AG10803 (cell line): ENCODE measurements at regions not wholly inside any gene's neighbourhood (a gene's known extent, or its start where the extent isn't known, plus 50 kb on each side); places are given as distances from the start of the nearest gene placed in this dataset.

ENCODE experiments used
- DNase-seq: peaks from one replicate; pipeline ENCODE4 v3.0.0; 2010; ENCODE audit warnings: low read depth
- H3K4me3 ChIP-seq: 2 replicates; pipeline ENCODE4 v1.5.1; 2011; ENCODE audit warnings: mild to moderate bottlenecking, low read length, control low read depth
- TF ChIP-seq, protein P1 (sequence below): conservative IDR thresholded peaks from 2 replicates; pipeline ENCODE4 v1.5.1; 2011; ENCODE audit warnings: mild to moderate bottlenecking, low read length, control low read depth, inconsistent platforms

DNA sequence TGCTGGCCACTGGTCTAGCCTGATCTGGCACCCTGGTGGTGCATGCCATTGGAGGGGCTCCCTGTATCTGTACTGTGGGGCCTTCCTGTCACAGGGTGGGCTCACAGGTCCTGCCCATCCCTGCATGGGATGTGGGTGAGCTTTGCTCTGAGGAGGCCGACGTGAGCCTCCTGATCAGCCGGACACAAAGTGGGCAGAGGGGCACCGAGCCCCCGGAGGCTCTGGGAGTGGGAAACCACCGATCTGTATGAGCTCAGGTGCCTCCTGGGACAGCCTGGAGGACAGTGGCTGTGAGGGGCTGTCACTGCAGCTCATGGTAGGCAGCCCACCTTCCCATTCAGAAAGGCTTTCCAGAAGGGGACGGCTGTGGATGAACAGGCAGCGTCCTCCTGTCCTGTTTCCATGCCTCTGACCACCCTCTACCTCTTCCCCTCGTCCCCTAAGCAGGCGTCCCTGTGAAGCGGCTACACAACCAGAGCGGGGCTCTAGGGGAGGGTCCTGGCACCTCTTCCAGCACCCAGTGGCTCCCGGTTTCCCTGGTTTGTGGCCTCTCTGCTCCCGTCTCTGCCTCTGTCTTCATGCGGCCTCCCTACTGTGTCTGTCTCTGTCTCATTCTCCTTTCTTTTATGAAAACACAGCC, 112.5 kb upstream of the OTOS start:
- DNase-seq: no peak
- no peak overlapping the region for H3K4me3 ChIP-seq
- TF ChIP-seq, protein P1, sequence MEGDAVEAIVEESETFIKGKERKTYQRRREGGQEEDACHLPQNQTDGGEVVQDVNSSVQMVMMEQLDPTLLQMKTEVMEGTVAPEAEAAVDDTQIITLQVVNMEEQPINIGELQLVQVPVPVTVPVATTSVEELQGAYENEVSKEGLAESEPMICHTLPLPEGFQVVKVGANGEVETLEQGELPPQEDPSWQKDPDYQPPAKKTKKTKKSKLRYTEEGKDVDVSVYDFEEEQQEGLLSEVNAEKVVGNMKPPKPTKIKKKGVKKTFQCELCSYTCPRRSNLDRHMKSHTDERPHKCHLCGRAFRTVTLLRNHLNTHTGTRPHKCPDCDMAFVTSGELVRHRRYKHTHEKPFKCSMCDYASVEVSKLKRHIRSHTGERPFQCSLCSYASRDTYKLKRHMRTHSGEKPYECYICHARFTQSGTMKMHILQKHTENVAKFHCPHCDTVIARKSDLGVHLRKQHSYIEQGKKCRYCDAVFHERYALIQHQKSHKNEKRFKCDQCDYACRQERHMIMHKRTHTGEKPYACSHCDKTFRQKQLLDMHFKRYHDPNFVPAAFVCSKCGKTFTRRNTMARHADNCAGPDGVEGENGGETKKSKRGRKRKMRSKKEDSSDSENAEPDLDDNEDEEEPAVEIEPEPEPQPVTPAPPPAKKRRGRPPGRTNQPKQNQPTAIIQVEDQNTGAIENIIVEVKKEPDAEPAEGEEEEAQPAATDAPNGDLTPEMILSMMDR: no peak

DNA sequence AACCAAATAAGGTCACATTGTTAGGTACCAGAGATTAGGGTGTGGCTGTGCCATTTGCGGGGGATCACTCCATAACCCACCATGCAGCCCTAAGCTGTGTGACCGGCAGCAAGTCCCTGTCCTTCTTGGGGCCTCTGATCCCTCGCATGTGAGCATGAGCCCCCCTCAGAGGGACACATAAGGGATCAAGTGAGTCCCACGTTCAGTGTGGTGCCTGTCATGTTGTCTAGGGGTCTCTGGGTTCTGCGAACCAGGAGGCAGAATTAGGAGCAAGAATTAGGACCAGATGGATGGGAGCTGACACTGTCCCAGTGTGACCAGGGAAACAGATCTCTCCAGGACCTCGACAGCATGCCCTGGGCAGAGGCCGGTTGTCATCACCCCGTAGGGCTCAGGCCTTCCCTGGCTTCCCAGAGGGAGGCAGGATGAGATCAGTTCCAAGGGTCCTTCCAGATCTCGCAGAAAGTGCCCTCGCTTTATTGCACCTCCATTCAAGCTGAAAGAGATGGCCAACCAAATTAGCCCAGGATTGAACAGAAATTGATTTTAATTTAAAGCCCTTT, 113.2 kb upstream of the OTOS start:
- DNase-seq: no peak

DNA sequence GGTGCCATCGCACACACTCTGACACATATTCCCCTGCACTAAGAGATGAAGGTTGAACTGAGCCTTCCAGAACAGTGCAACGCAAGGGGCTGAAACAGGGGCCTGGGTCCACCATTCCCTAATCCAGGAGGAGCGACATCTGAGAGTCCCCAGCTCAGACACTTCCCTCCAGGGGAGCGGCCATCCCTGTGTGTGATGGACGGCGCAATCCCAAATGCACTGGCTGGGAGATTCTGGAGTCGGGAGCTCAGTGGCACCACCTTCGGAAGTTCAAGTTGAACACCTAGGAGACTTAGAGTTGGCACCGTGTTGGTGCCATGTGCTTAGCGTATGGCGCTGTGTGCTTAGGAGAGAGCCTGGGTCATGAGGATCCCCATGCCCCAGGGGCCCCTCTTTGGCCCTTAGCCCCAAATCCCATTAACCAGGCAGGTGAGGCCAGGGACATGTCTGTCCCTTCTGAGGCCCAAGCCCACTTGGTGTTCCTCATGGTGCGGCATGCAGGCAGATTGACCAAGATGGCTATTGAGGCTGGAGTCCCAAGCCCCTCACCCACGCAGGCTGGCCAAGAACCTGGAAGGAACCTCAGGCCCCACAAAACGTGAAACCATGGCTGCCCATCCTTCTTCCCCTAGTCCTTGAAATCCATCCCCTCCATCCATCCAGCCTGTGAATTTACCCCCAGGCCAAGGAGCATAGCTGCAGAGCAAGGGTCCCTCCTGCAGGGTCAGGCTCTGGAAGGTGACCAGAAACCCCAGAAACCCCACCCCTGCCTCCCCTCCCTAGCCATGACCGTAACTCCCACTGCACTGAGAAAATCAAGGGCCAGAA, 114.1 kb upstream of the OTOS start:
- TF ChIP-seq, protein P1: no peak
- H3K4me3 ChIP-seq: no peak overlapping the region
- DNase-seq: no peak

More for the DNA sequence above, 113.2 kb upstream of the OTOS start:
- TF ChIP-seq, protein P1: no peak
- no peak overlapping the region for H3K4me3 ChIP-seq

DNA sequence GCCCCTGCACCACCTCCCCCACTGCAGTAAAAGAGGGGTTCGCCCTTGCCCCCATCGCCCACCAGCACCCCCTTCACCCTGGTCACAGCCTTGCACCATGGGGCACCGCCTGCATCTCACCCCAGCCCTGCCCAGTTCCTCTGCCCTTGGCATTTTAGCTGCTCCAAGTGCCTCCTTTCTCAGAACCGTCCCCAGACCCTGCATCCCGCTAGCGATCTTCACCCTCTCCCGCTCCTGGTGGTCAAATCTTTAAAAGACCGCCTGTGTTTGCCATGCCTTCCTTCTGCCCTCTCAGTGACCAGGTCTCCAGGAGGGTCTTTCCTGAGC, 114.7 kb upstream of the OTOS start:
- no peak overlapping the region for H3K4me3 ChIP-seq
- TF ChIP-seq, protein P1: no peak
- no peak for DNase-seq

DNA sequence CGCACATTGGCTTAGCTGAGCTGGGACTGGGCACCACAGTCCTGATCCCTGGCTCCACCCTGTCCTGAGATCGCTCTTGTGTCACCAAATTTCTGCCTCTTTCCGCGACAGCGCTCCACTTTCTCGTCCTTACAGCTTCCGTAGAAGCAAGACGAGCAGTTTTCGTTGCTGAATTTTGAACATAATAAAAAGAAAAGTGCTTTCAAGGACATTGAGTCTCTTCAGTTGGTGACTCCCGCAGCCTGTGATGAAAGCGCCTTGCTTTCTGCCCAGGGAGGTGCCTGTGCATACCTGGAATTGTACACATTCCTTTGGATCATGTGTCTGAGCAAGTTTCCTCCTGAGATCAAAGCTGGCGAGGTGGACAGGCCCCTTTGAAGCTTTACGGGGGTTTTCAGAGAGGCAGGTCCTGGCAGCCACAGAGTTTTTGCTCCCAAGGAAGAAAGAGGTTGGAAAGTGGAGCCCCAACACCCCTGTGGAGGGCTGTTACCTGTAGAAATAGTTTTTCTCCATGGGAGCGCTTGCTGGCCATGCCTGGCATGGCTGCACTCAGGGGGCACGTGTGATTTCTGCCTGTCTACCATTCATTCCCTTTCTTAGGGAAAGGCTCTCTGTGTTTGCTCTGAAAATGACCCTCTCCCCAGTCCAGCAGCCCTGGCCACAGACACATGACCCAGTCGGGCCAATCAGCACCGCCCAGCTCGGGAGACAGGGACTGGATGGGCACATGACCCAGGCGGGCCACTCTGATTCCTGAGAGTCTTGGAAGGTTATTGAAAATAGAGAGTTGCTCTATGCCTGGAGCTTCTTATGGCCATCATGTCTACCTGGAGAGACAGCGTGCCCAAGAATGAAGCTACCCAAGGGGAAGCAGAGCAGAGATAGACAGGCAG, 115.6 kb upstream of the OTOS start:
- H3K4me3 ChIP-seq: no peak overlapping the region
- TF ChIP-seq, protein P1: no peak
- no peak for DNase-seq

DNA sequence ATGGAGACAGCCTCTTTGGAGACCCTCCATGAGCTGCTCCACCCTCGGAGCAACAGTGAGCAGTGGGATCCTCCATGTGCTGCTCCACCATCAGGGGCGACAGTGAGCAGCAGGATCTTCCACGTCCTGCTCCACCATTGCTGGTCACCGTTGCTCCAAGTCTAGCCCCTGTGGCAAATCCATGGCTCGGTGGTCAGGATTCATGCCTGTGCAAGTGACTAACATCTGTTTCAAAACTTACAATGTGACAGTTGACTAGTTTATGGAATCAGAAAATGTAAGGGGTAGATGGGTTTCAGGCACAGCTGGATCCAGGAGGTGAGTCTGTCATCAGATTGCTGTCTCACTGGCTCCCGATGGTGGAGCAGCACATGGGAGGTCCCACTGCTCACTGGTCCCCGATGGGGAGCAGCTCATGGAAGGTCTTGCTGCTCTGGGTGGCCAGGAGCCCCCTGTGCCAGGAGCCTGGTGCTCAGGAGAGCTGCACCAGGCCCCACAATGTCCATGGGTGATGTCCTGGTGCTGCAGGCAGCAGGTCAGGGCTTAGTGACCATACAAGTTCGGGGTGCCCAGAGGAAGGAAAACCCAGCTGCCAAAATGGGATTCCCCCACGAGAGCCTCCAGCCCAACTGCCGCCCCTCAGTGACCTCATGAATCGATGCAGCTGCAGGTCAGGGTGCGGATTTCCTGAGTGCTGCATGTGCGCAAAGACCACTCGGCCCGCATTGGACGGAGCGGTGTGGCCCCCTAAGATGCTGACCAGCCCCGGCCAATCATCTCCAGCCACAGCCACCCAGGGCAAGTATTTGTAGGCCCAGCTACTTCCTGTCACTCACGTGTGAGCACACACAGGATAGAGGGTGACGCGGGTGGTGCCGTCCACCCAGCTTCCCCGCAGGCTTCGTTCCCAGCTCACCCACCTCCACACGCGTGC, 116.5 kb upstream of the OTOS start:
- DNase-seq: no peak
- TF ChIP-seq, protein P1: no peak; the same call in 1 of the 2 replicates

More for the DNA sequence above, 116.5 kb upstream of the OTOS start:
- no peak overlapping the region for H3K4me3 ChIP-seq
